ENCODE measurements at regions not wholly inside any gene's neighbourhood (a gene's known extent, or its start where the extent isn't known, plus 50 kb on each side); places are given as distances from the start of the nearest gene placed in this dataset.

DNA sequence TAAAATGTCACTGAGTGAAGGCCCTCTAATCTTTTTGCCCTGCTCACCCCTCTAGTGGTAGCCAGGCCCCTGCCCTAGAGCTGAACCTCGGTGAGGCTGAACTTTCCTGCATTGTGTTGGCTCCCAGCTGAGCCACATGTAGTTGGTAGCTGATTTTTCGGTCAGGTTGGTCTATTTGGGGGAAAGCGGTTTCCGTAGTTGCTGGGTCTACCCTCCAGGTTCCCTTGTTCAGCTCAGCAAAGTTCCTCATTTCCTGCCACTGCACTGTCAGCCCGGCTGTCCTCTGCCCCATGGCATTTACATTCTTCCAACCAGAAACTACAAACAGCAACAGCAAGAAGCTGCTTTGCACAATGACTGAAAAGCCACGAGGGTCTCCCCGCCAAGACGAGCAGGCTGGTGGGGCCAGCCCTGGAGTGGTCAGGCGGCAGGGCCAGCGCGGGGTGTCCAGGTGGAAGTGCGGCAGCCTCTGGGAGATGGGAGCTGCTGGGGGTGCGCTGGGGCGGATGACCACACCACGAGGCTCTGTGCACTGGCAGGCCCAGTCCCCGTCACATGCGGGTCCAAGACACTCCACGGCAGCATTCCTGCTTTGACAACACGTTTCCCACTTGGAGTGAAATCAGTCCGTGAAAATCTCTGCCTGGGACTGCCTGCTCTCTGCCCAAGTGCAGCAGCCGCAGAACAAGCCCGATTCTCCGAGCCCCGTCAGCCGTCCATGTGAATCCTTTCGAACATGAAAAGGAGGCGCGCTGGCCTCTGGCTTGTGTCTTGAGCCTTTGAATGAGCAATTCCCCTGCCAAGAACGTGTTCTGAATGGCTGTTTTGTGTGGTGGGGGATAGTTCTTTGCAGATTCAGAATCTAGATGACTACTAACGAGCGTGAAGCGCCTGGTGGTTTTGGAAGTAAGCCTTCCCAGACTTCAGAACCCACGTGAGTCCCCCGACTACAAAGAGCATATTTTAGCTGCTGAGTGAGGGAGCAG is 159.4 kb downstream of the ASB1 start:
- no peak for DNase-seq

- no peak for DNase-seq
Measured at GRCh38 chr2:238586931-238587775, 160.4 kb downstream of the ASB1 start.

GRCh38 chr2:238587776-238588660 is 161.3 kb downstream of the ASB1 start:
- no peak for DNase-seq

DNA sequence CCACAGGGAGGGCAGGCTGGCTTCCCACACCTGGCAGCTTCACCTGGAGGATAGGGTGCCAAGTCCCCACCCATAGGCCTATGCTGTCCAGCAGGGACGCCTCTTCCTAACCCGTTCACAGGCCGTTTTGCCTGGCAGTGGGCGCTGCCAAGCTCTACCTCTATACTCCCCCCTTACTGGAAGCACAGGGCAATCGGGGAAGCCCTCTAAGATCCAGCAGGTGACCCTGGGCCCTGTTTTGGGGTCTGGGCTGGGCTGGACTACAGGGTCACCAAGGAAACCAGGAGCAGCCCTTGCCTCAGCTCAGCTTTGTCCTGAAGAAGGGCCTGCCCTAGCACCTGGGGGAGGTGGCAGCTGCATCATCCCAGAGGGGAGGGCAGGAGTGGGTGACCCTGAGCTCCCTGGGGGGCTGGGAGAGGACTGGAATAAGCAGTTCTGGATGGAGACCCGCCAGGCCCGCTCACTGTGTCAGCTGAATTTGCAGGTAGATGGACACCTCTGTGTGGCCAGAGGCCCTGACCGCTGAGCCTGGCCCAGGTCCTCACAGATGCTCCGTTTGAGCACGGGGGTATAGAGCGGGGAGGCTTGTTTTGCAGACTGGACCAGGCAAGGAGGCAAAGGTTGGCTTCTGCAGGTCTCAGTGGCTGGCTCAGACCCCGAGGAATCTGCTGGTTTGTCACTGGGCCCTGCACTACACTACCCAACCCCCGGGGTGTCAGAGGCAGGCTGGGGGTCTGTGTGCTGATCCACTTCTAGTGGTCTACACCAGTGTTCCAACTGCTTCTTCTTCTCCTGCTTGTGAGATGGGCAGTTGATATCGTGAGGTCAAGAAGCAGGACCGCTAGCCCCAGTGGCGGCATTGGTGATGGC is 163.1 kb downstream of the ASB1 start:
- DNase-seq = no peak

DNA sequence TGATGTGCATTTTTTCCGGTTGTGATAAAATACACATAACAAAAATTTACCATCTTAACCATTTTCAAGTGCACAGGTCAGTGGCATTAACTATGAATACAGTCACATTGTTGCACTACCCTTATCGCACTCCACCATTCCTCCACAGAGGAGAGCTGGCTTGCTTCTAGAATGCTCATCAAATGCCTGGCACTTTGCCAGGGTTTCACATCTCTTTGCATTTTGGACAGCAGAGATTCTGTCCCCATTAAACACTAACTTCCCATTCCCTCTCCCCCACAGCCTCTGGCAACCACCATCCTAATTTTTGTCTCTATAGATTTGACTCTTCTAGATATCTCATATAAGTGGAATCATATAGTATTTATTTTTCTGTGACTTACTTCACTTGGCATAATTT is 165.0 kb downstream of the ASB1 start:
- DNase-seq = no peak

- DNase-seq = no peak
Measured at GRCh38 chr2:238593236-238593635, 166.5 kb downstream of the ASB1 start.

DNA sequence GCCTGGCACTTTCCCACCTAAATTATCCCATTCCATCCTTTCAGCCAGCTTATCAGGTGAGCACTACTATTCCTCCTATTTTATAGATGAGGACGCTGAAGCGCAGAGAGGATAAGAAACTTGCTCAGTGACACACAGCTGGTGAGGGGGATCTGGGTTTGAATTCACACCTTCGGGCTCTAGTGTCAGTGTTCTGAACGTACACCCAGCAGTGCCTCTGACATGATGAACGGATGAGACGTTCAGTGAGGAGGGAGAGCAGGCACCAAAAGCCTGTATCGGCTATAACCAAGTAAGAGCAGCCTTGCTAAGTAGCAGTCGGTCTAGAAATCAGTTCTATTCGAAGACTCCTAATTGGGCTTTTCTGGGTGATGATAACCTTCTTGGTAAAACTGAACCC is 167.0 kb downstream of the ASB1 start:
- no peak for DNase-seq

DNA sequence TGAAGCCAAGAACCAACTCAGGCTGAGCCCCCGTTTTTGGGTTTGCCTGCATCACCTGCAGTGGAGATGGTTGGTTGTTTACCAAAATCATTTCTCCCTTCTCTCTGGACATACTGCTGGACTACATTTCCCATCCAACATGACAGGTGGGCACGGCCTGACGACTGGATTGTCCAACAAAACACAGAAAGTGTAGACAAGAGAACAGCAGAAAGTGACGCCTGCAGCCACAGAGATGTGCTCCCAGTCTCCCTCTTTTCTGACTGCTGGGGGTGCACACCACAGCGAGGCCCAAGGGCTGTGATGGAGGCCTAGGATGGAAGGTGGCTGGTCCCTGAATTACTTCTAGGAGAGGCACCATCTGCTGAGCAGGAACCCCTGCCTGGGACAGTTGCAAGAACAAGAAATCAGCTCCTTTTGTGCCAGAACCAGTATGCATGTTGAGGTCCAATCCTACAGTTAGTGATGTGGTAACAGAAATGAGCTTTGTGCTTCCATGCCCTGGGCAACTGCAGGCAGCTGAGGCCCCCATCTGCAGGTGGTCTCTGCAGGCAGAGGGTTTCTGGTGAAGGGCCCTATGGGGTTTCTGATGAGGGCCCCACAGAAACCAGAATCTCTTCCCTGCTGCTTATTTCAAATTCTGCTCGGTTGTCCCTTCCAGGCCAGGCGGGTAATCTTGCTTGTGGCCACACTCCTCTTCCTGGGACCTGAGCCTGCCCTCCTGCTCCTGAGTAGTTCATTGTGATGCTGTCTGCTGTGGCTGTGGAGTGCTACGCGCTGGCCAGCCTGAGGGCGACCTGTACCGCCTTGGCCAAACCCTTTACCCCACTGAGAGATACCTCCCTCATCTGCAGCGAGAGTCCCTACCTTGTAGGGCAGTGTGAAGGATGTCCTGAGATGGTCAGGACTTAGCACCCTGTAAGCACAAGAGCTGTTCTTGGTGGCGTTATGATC is 168.3 kb downstream of the ASB1 start:
- no peak for DNase-seq

DNA sequence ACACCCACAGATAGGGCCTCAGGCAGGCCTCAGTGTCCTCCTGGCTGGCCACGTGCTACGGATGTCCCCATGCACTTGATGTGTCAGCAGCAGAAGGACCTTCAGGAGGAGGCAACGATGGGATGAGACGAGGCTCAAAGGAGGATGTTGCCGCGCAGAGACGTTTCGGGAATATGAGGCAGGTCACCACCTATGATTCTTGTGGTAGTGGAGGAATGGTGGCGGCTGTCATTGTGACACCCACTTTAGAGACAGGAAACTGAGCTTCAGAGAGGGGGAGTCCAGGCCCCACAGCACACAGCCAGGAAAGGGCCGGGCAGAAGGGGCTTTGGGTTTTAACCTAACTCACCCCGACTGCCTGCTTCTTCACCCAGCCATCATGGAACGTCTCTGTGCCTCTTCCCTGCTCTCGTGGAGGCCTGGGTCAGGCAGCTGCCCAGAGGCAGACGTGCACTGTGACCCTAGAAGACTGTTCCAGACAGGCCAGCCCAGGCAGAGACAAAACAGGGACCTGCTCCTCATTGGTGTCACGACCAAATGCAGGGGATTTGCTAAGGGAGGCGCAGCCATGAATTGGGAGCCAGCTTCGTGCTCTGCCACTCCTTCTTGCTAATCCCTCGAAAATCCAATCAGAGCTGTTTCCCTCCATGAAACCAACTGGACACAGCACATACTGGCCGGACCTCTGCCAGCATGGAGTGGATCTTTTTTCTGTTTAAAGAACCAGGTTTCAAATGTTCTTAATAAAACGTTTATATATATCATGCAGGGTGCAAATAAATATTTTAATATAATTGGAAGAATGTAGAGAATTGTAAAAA is 169.2 kb downstream of the ASB1 start:
- DNase-seq = no peak

GRCh38 chr2:238596571-238597551 is 170.1 kb downstream of the ASB1 start:
- DNase-seq = no peak

DNA sequence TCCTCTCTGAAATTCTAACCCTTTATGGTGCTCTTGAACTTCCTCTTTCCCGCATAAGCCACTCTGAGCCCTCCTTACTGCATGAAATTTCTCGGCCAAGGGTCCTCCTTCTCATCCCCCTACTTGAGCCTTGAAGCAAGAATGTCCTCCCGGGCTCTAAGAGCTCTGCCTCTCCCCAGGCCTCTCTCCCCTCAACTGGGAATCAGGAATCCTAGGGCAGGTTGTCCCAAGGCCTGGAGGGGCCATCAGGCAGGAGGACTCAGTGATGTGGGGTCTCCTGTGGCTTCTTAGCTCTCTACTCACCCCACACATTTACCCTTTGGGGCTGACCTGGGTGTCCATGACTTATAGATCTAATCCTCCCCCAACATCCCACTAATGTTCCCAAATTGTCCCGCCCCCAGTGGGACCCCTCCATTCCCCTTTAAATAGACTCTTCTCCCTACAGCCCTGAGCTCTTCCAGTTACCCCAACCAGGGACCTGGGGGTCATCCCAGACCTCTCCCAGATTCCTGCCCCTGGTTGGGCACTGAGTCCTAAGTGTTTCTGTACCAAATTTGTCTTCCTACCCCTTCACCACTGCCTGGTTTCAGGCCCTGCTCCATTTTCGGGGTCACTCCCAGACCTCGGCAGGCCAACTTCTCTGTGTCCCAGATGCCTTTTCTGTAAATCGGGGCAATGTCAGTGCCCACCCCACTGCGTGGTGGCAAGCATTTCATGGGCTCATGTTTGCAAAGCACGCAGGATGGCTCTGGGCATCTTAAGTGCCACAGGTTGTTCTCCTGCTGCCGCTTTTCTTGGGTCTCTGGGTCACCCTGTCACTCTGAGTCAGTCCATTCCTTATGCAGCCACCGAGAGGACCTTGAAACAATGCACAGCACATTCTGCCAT is 171.2 kb downstream of the ASB1 start:
- DNase-seq = no peak

DNA sequence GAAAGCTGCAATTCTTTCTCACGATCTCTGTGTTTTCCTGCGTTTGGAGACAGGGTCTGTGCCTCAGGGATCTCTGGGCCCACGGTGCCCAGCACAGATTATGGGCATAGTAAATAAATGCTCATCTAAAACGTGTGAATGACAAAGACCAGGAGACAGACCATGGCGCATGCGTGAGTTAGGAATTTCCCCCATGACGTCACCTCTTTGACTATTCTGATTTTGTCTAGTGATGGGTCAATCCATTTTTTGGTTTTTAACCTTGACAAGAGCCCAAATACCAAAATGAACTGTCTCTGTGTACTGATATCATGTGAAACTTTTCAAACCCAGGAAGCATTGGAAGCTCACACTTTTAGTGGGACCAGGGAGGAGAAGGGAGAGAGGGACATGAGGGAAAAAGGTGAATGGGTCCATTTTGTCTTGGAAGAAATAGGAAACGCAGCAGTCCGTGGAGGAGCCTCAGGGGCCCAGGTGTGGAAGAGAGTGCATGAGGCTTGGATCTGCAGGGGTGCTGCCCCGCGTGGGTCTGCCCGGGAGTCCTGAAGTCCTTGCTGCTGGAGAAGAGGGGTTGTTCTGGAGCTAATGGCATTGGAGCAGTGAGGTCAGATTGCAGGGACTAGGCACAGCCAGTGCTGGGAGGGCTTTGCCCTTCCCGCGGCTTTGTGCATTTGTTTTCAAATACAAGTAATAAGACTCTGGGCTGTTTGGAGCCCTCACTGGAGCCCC is 172.2 kb downstream of the ASB1 start:
- DNase-seq = no peak

GRCh38 chr2:238599549-238600505 is 173.1 kb downstream of the ASB1 start:
- DNase-seq = no peak

DNA sequence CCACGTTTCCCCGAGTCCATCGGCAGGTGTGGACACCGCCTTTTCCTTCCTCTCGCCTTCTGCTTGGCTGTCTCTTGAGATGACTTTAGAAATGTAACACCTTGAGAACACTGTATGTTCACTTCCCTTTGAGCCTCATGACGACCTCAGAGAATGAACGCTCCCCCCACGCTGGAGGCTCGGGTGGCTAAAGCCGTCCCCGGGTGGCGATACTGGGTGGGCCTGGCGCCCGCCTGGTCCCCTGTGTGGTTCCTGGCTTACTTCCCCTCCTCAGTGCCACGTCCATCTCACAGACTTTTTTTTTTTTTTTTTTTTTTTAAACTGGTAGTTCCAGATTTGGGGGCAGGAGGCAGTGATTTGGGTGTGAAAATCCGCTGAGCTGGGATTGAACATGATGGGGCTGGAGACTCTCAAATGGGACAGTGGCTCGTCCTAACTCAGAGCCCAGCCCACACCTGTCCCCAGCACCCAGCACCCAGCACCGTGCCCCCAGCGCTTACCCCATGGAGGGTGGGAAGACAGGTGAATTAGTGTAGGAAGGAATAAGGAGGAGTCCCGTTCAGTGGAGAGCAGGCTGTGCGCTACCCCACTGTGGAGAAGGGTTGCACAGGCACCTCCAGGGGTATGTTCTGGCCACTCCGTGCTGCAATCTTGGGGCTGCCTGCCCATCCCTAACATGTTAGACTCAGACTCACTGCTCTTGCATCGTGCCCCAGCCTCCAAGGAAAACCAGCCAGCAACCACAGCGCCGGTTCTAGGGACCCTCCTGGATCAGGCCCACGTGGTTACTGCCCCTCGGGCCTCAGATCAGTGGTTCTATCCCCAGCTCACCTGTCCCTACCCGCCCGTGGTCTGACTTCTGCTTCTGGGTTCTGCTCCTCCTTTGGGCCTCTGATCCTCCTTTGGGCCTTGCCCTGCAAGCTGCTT is 174.0 kb downstream of the ASB1 start:
- DNase-seq = no peak

Data from inflammatory macrophage treated with lipopolysaccharide for 1 hour (primary cell).